ENCODE measurements at regions not wholly inside any gene's neighbourhood (a gene's known extent, or its start where the extent isn't known, plus 50 kb on each side); places are given as distances from the start of the nearest gene placed in this dataset.

- H3K27me3 ChIP-seq, result no peaks in the 10 kb centered on the region
- H3K4me3 ChIP-seq, result no peak overlapping the region
- no peak overlapping the region for H3K27ac ChIP-seq
- no peak for DNase-seq
- no peaks in the 10 kb centered on the region for H3K4me1 ChIP-seq
- no peaks in the 10 kb centered on the region for H3K36me3 ChIP-seq
- TF ChIP-seq CTCF (IDR thresholded peaks at IDR 0.05) (no peak), POLR2A (IDR thresholded peaks at IDR 0.05) (no peak)
- no peaks in the 10 kb centered on the region for H3K9me3 ChIP-seq
Measured at GRCh38 chr4:167406181-167406580, 171.9 kb upstream of the SPOCK3 start.

DNA sequence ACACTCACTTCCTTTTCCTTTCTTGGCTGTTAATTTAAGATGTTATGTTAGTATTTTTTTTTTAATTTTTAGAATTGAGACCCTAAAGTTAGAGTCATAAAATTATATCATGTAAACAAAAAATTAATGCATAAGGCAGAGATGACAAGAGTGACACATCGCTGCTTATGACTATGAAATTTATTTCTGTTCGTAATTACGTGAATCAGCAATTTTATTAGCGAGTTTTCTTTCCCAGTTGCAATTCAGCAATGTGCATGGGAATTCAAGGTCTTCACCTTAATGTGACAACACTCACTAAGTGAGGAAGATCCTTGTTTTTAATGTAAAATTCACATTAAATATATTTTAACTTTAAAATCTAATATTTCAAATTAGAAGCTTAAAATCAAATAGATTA lies 181.2 kb upstream of the SPOCK3 start:
- Histone ChIP-seq H3K4me1 (no peaks in the 10 kb centered on the region), H3K36me3 (no peaks in the 10 kb centered on the region), H3K27me3 (no peaks in the 10 kb centered on the region), H3K9me3 (no peaks in the 10 kb centered on the region), H3K27ac (no peak overlapping the region), H3K4me3 (no peak overlapping the region)
- TF ChIP-seq POLR2A (IDR thresholded peaks at IDR 0.05), result no peak
- no peak for TF ChIP-seq CTCF (IDR thresholded peaks at IDR 0.05)
- no peak for DNase-seq

DNA sequence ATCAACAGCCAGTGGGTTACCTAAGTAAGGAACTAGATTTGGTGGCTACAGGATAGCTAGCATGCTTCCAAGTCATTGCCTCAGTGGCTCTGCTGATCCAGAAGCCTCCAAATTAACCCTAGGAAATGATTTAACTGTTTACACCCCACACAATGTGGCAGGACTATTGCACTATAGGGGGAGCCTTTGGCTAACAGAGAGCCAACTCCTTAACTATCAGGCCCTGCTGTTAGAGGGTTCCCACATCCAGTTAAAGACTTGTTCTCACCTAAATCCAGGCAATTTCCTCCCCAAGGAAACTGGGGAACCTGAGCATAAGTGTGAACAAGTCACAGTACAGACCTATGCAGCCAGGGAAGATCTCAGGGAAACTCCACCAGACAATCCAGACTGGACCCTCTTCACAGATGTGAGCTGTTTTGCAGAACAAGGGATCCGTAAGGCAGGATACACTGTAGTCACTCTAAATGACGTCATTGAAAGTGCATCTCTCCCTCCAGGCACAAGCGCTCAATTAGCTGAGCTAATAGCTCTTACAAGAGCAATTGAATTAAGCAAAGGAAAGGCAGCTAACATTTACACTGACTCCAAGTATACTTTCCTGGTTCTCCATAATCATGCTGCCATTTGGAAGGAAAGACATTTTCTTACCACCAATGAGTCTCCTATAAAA lies 185.3 kb upstream of the SPOCK3 start:
- Histone ChIP-seq H3K4me1 (no peaks in the 10 kb centered on the region), H3K27ac (no peak overlapping the region), H3K36me3 (no peaks in the 10 kb centered on the region), H3K9me3 (no peaks in the 10 kb centered on the region), H3K27me3 (no peaks in the 10 kb centered on the region), H3K4me3 (no peak overlapping the region)
- DNase-seq, result no peak
- TF ChIP-seq CTCF (IDR thresholded peaks at IDR 0.05) (no peak), POLR2A (IDR thresholded peaks at IDR 0.05) (no peak)

DNA sequence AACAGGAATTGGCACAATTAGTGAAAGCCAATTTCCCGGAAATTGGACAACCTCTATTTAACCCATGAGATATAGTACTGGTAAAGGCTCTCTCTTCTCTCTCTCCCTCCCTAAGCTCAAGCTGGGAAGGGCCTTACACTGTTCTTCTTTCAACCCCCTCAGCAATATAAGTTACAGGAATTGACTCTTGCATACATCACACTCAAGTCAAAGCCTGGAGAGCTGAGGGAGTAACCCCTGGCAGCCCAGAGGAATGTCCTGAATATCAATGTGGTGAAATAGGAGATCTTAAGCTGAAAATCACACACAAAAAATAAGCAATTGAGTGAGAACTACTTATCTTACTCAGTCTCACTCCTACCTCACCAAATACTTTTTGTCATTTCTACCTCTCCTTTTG lies 186.9 kb upstream of the SPOCK3 start:
- Histone ChIP-seq H3K27ac (no peak overlapping the region), H3K4me1 (no peaks in the 10 kb centered on the region)
- TF ChIP-seq POLR2A (IDR thresholded peaks at IDR 0.05) (no peak), CTCF (IDR thresholded peaks at IDR 0.05) (no peak)

GRCh38 chr4:167424341-167425256 lies 190.3 kb upstream of the SPOCK3 start:
- Histone ChIP-seq H3K4me3 (no peak overlapping the region), H3K36me3 (no peaks in the 10 kb centered on the region), H3K9me3 (no peaks in the 10 kb centered on the region), H3K27me3 (no peaks in the 10 kb centered on the region), H3K4me1 (no peaks in the 10 kb centered on the region), H3K27ac (no peak overlapping the region)
- TF ChIP-seq POLR2A (IDR thresholded peaks at IDR 0.05) (no peak), CTCF (IDR thresholded peaks at IDR 0.05) (no peak)
- DNase-seq, result no peak

More for the DNA sequence above, 186.9 kb upstream of the SPOCK3 start:
- Histone ChIP-seq H3K9me3 (no peaks in the 10 kb centered on the region), H3K27me3 (no peaks in the 10 kb centered on the region), H3K4me3 (no peak overlapping the region), H3K36me3 (no peaks in the 10 kb centered on the region)
- no peak for DNase-seq

Data from Peyer's patch (tissue), 4 donors.